PC-9 (cell line): ENCODE measurements at regions not wholly inside any gene's neighbourhood (a gene's known extent, or its start where the extent isn't known, plus 50 kb on each side); places are given as distances from the start of the nearest gene placed in this dataset.

Experiments used
- BruUV-seq: library from RNA; stranded (reverse); fragments of 400-500 nt; replicated peaks from 2 replicates; lab custom pipeline; 2021; lab: Mats Ljungman, UMichigan
- CTCF ChIA-PET: fragments of 300-600 bp; sonication (Branson Sonifier 250); formaldehyde crosslinking; loops from one replicate; lab custom pipeline; 2022; ENCODE audit warnings: antibody characterized with exemption; lab: Charles Lee
- POLR2A ChIA-PET: fragments of 300-600 bp; sonication (Branson Sonifier 250); formaldehyde crosslinking; loops from one replicate; lab custom pipeline; 2022; ENCODE audit warnings: antibody characterized with exemption; ENCODE audit not compliant: unreplicated experiment; lab: Charles Lee
- DNase-seq, 2 experiments: peaks; one replicate each; pipeline versions ENCODE4 v3.0.0 to v3.0.0-alpha.2; 2015 to 2022; ENCODE audit warnings: mixed read lengths in 1 of 2
- H2AFZ ChIP-seq: fragments of 200-600 bp; sonication (generic); 2 replicates; pipeline ENCODE4 v1.8.1; 2017; ENCODE audit warnings: antibody characterized with exemption
- H3F3A ChIP-seq: fragments of 200-600 bp; sonication (generic); 2 replicates; pipeline ENCODE4 v1.8.1; 2017; ENCODE audit warnings: antibody characterized with exemption, mild to moderate bottlenecking, low read depth; ENCODE audit not compliant: insufficient read depth
- H3K27ac ChIP-seq: fragments of 200-600 bp; sonication (generic); 2 replicates; pipeline ENCODE4 v1.6.1; 2016; ENCODE audit warnings: mixed run types
- H3K27me3 ChIP-seq: fragments of 200-600 bp; sonication (generic); 2 replicates; pipeline ENCODE4 v1.6.1; 2016; ENCODE audit warnings: low read depth, mixed run types; ENCODE audit not compliant: insufficient read depth
- H3K36me3 ChIP-seq: fragments of 200-600 bp; sonication (generic); 2 replicates; pipeline ENCODE4 v1.6.1; 2016; ENCODE audit warnings: low read depth, mixed run types
- H3K4me1 ChIP-seq: fragments of 200-600 bp; sonication (generic); replicated peaks from 2 replicates; pipeline ENCODE4 v1.6.1; 2016; ENCODE audit warnings: mixed run types; ENCODE audit not compliant: insufficient read depth
- H3K4me2 ChIP-seq: fragments of 200-600 bp; sonication (generic); 2 replicates; pipeline ENCODE4 v1.6.1; 2017; ENCODE audit warnings: mixed run types
- H3K4me3 ChIP-seq: fragments of 200-600 bp; sonication (generic); 2 replicates; pipeline ENCODE4 v1.6.1; 2016; ENCODE audit warnings: mixed run types
- H3K79me2 ChIP-seq: fragments of 200-600 bp; sonication (generic); 2 replicates; pipeline ENCODE4 v1.6.1; 2017; ENCODE audit warnings: low read depth, mixed run types
- H3K9me2 ChIP-seq: fragments of 200-600 bp; sonication (generic); 2 replicates; pipeline ENCODE4 v1.8.1; 2017; ENCODE audit warnings: mild to moderate bottlenecking; ENCODE audit not compliant: insufficient read depth
- H3K9me3 ChIP-seq: fragments of 200-600 bp; sonication (generic); 2 replicates; pipeline ENCODE4 v1.8.1; 2016; ENCODE audit warnings: low read depth; ENCODE audit not compliant: insufficient read depth
- H4K20me1 ChIP-seq: fragments of 200-600 bp; sonication (generic); 2 replicates; pipeline ENCODE4 v1.8.1; 2017; ENCODE audit not compliant: insufficient read depth
- EZH2 ChIP-seq: fragments of 200-600 bp; sonication (generic); IDR thresholded peaks from 2 replicates; pipeline ENCODE4 v1.8.0; 2017; ENCODE audit warnings: antibody characterized with exemption, low read depth
- intact Hi-C: fragments of 100-400 bp; cut with micrococcal nuclease; formaldehyde crosslinking; loops from one replicate; pipeline ENCODE4 v1.10.0; 2022; ENCODE audit not compliant: unreplicated experiment
- TF ChIP-seq, protein P1 (sequence below): fragments of 200-600 bp; sonication (generic); conservative IDR thresholded peaks from 2 replicates; pipeline ENCODE4 v1.6.1; 2017; ENCODE audit warnings: mixed run types, antibody characterized with exemption, mild to moderate bottlenecking, moderate library complexity

DNA sequence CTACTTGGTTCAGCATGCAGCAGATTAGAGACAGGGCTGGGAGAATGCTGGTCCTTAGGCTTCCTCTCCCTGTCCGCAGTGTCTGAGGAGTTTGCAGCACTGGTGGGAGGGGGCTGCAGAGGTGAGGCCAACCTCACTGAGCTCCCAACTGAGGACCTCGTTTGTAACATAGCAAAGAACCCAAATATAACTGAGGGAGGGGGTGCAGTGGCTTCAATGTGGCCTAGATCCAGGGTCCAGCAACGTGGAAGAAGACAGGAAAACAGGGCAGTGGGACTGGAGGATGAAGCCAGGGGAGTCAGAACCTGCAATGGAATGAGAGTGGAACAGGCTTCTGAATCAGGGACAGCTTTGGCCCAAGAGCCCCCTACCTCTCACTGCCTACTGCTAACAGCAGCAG lies 84.3 kb upstream of the MAFB start:
- POLR2A ChIA-PET: no interaction called here
- H3K36me3 ChIP-seq: no peaks in the 10 kb centered on the region
- no peak for TF ChIP-seq EZH2
- TF ChIP-seq, protein P1, sequence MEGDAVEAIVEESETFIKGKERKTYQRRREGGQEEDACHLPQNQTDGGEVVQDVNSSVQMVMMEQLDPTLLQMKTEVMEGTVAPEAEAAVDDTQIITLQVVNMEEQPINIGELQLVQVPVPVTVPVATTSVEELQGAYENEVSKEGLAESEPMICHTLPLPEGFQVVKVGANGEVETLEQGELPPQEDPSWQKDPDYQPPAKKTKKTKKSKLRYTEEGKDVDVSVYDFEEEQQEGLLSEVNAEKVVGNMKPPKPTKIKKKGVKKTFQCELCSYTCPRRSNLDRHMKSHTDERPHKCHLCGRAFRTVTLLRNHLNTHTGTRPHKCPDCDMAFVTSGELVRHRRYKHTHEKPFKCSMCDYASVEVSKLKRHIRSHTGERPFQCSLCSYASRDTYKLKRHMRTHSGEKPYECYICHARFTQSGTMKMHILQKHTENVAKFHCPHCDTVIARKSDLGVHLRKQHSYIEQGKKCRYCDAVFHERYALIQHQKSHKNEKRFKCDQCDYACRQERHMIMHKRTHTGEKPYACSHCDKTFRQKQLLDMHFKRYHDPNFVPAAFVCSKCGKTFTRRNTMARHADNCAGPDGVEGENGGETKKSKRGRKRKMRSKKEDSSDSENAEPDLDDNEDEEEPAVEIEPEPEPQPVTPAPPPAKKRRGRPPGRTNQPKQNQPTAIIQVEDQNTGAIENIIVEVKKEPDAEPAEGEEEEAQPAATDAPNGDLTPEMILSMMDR: no peak
- H3K4me1 ChIP-seq: no peaks in the 10 kb centered on the region
- no peak overlapping the region for H3K27ac ChIP-seq
- H3K4me2 ChIP-seq: no peak overlapping the region
- H3K4me3 ChIP-seq: no peak overlapping the region
- H2AFZ ChIP-seq: no peak overlapping the region
- intact Hi-C loops: no loop called here
- no peaks in the 10 kb centered on the region for H3K9me3 ChIP-seq
- no peak for DNase-seq
- CTCF ChIA-PET: no interaction called here
- H3K79me2 ChIP-seq: no peaks in the 10 kb centered on the region
- BruUV-seq: no TSS peak
- no peaks in the 10 kb centered on the region for H3K9me2 ChIP-seq
- H3K27me3 ChIP-seq: peaks cover 41% of the 10 kb centered on the region
- H4K20me1 ChIP-seq: no peaks in the 10 kb centered on the region
- H3F3A ChIP-seq: no peaks in the 10 kb centered on the region

DNA sequence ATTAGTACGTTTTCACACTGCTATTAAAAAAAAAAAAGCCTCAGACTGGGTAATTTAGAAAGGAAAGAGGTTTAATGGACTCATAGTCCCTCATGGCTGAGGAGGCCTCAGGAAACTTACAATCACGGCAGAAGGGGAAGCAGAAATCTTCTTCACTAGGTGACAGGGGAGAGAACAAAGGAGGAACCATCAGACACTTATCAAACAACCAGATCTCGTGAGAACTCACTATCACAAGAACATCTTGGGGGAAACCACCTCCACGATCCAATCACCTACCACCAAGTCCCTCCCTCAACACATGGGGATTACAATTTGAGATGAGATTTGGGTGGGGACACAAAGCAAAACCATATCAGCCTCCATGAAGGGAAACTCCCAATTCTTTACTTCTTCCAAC lies 85.2 kb upstream of the MAFB start:
- H3K27me3 ChIP-seq: peaks cover 38% of the 10 kb centered on the region
- no peak overlapping the region for H2AFZ ChIP-seq
- POLR2A ChIA-PET: no interaction called here
- no TSS peak for BruUV-seq
- H3K79me2 ChIP-seq: no peaks in the 10 kb centered on the region
- no peaks in the 10 kb centered on the region for H3F3A ChIP-seq
- H3K27ac ChIP-seq: no peak overlapping the region
- DNase-seq: no peak
- TF ChIP-seq EZH2: no peak
- TF ChIP-seq, protein P1: no peak
- no peak overlapping the region for H3K4me3 ChIP-seq
- H3K4me2 ChIP-seq: no peak overlapping the region
- CTCF ChIA-PET: no interaction called here
- H4K20me1 ChIP-seq: no peaks in the 10 kb centered on the region
- H3K9me3 ChIP-seq: no peaks in the 10 kb centered on the region
- no peaks in the 10 kb centered on the region for H3K36me3 ChIP-seq
- intact Hi-C loops: no loop called here
- H3K4me1 ChIP-seq: no peaks in the 10 kb centered on the region
- no peaks in the 10 kb centered on the region for H3K9me2 ChIP-seq

DNA sequence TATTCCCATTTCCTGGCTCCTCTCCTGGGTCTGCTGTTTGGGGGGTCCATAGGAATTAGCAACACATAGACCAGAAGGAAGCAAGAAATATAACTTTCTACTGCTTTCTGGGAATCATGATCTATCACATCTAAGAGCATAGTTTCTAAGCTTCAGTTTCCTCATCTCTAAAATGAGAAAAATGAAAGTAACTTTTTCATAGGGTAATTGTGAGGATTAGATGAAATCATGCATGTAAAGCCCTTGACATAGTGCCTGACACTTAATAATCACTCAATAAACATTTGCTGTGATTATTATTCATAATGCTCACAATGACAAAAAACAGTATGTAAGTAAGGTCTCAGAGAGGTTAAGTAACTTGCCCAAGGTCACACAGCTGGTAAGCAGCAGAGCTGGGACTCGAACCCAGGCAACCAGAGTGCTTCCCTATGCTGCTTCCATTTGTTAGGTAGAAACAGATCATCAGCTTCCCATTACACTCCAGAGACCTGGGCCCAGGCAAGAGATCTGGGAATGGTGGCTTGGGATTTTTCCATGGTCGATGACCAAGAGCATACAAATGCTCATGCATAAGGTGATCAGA lies 86.6 kb upstream of the MAFB start:
- no peak for TF ChIP-seq EZH2
- TF ChIP-seq, protein P1: no peak
- BruUV-seq: no TSS peak
- no peak overlapping the region for H3K4me3 ChIP-seq
- no peak overlapping the region for H2AFZ ChIP-seq
- no peak for DNase-seq
- H3K4me1 ChIP-seq: no peaks in the 10 kb centered on the region
- ChIA-PET CTCF (no interaction called here), POLR2A (no interaction called here)
- H4K20me1 ChIP-seq: no peaks in the 10 kb centered on the region
- no peaks in the 10 kb centered on the region for H3F3A ChIP-seq
- peaks cover 36% of the 10 kb centered on the region for H3K27me3 ChIP-seq
- H3K36me3 ChIP-seq: no peaks in the 10 kb centered on the region
- no peaks in the 10 kb centered on the region for H3K79me2 ChIP-seq
- H3K9me3 ChIP-seq: no peaks in the 10 kb centered on the region
- intact Hi-C loops: no loop called here
- no peak overlapping the region for H3K27ac ChIP-seq
- H3K4me2 ChIP-seq: no peak overlapping the region
- H3K9me2 ChIP-seq: 0 out of 2 replicates have a peak, but pooled peaks cover 3% of the 10 kb centered on the region
